Ishikawa (cell line): ENCODE measurements at regions not wholly inside any gene's neighbourhood (a gene's known extent, or its start where the extent isn't known, plus 50 kb on each side); places are given as distances from the start of the nearest gene placed in this dataset.

Experiments
- CEBPB ChIP-seq: IDR thresholded peaks from 2 replicates; pipeline ENCODE4 v1.6.1; 2012
- CREB1 ChIP-seq: IDR thresholded peaks from 2 replicates; pipeline ENCODE4 v1.6.1; 2012; ENCODE audit warnings: low read depth
- EGR1 ChIP-seq: IDR thresholded peaks from 2 replicates; pipeline ENCODE4 v1.6.1; 2012
- NFIC ChIP-seq: IDR thresholded peaks from 2 replicates; pipeline ENCODE4 v1.6.1; 2012
- TAF1 ChIP-seq: IDR thresholded peaks from 2 replicates; pipeline ENCODE4 v1.6.1; 2012; ENCODE audit warnings: low read depth, mild to moderate bottlenecking
- TEAD4 ChIP-seq: IDR thresholded peaks from 2 replicates; pipeline ENCODE4 v1.6.1; 2012
- YY1 ChIP-seq: IDR thresholded peaks from 2 replicates; pipeline ENCODE4 v1.6.1; 2012; ENCODE audit warnings: low read depth
- TF ChIP-seq, protein P1 (sequence below): IDR thresholded peaks from 2 replicates; pipeline ENCODE4 v1.6.1; 2012; ENCODE audit warnings: low read depth, mild to moderate bottlenecking
- TF ChIP-seq, protein P2 (sequence below): IDR thresholded peaks from 2 replicates; pipeline ENCODE4 v1.6.1; 2012

- no peak for TF ChIP-seq TAF1
- TF ChIP-seq, protein P1, sequence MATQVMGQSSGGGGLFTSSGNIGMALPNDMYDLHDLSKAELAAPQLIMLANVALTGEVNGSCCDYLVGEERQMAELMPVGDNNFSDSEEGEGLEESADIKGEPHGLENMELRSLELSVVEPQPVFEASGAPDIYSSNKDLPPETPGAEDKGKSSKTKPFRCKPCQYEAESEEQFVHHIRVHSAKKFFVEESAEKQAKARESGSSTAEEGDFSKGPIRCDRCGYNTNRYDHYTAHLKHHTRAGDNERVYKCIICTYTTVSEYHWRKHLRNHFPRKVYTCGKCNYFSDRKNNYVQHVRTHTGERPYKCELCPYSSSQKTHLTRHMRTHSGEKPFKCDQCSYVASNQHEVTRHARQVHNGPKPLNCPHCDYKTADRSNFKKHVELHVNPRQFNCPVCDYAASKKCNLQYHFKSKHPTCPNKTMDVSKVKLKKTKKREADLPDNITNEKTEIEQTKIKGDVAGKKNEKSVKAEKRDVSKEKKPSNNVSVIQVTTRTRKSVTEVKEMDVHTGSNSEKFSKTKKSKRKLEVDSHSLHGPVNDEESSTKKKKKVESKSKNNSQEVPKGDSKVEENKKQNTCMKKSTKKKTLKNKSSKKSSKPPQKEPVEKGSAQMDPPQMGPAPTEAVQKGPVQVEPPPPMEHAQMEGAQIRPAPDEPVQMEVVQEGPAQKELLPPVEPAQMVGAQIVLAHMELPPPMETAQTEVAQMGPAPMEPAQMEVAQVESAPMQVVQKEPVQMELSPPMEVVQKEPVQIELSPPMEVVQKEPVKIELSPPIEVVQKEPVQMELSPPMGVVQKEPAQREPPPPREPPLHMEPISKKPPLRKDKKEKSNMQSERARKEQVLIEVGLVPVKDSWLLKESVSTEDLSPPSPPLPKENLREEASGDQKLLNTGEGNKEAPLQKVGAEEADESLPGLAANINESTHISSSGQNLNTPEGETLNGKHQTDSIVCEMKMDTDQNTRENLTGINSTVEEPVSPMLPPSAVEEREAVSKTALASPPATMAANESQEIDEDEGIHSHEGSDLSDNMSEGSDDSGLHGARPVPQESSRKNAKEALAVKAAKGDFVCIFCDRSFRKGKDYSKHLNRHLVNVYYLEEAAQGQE: no peak
- TF ChIP-seq TEAD4: no peak
- no peak for TF ChIP-seq CEBPB
- no peak for TF ChIP-seq YY1
- TF ChIP-seq EGR1: no peak
- TF ChIP-seq, protein P2, sequence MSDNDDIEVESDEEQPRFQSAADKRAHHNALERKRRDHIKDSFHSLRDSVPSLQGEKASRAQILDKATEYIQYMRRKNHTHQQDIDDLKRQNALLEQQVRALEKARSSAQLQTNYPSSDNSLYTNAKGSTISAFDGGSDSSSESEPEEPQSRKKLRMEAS: no peak
- no peak for TF ChIP-seq CREB1
- no peak for TF ChIP-seq NFIC
Observed at GRCh38 chr9:126084008-126084407, 242.6 kb upstream of the MVB12B start.
